Stimulated activated CD4-positive, alpha-beta T cell treated with anti-CD3 and anti-CD28 coated beads, Interleukin-2, amount 100 ng/mL, for 4 hours (primary cell): ENCODE measurements at regions not wholly inside any gene's neighbourhood (a gene's known extent, or its start where the extent isn't known, plus 50 kb on each side); places are given as distances from the start of the nearest gene placed in this dataset.

ENCODE experiments used
- DNase-seq: peaks from one replicate; pipeline ENCODE4 v3.0.0-alpha.2; 2020; ENCODE audit warnings: low read depth

DNA sequence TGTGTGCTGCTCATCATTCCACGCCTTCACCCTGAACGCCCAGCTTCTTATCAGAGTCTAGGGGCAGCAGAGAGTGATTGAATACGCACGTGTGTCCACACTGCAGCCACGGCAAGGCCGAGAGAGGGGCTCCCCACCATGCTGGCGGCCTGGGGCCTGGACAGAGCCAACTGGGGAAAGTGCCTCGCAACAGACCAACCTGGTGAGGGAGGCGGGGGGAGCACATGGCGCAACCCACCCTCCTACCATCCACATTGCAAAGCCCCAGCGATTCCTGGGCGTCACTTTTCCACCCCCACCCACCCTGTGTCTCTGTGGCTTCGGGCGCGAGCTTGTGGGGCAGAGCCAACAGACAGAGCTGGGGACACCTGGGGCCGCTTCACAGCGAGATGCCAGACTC, 66.4 kb upstream of the DUSP22 start:
- DNase-seq, result no peak

GRCh38 chr6:226516-227073, 65.7 kb upstream of the DUSP22 start:
- no peak for DNase-seq

DNA sequence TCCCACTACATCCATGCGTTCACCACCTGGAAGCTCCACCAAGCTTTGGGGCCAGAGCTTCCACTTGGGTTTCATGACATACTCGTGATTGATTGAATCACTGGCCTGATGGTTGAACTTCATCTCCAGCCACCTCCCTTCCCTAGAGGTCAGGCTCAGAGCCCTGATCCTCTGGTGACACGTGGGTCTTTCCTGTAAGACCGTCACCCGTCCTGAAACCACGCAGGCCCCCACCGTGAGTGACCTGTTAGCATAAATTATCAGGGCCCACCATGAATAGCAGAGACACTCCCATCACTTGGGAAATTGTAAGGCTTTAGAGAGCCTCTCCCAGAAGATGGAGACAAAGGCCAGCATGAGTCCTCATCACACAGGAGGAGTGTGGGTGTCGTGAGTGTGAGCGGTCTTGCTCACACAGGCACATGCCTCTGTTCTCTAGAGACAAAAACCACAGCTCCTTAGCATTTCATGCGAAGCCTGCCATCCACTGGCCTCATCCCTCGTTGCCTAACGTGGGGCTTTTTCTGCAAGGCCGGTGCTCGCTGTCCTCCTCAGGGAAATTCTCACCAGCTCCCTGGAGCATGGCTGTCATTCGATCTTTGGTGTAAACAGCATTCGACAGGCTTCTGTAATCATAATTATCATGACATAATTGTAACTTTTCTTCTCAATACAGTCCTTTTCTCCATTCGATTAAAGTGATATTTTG, 65.1 kb upstream of the DUSP22 start:
- DNase-seq, result no peak

- no peak for DNase-seq
Observed at GRCh38 chr6:227812-228338, 64.4 kb upstream of the DUSP22 start.

DNA sequence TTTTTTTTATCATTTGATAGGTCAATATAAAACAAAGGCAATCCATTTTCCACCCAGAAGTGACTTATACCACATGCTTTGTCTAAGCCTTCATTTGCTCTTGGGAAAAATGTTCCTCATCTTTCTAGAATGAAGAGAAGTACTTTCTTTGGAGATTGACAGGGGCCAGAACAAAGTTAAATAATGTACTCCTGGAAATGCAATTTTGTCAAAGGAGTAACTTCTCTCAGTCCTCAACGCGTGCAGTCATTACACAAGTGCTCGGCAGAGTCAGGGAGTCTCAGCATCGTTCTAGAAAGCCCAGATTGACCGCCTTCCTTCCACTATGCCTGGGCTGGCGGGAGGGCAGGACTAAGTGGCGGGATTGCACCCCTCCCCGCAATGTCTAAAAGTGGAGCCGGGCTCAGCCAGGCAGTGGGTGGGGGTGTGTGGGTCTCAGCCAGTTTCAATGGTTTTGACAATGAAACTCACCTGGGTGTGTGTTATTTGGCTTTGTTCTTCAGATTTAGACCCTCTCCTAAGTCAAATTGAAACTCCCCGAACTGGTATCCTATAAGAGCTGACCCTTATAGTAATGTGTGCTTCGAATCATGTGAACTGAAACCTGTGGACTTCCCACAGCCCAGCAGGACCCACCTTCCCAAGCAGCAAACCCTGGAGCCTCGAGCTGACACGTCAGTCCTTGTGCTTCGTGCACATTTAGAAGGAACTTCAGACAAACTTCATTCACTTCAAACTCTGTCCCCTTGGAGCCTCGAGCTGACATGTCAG, 63.2 kb upstream of the DUSP22 start:
- DNase-seq, result no peak

GRCh38 chr6:231779-232178, 60.5 kb upstream of the DUSP22 start:
- no peak for DNase-seq

- DNase-seq, result no peak
Observed at GRCh38 chr6:232982-233640, 59.2 kb upstream of the DUSP22 start.

DNA sequence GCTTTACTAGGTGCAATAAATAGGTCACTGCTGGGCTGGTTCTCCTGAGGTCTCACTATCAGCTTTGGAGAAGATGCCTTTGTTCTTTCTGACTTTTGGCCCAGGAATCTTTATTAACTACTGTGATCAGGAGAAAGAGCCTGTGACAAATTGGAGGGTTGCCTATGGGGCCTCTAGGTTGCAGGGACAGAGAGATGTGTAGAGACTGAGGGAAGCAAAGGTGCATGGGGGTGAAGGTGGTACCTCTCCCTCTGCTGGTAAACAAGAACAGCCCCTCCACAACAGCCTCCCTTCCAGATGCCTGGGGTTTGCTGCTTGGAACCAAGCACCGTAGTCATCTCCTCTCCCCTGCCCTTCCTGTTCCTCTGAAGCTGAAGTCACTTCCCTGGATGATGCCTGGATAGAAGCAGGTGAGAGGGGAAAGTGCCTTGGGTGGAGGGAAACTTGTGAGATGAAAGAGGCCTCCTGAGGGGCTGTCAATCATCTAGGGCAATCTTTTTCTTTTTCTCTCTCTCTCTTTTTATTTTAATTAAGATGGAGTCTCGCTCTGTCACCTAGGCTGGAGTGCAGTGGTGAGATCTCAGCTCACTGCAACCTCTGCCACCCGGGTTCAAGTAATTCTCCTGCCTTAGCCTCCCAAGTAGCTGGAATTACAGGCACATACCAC, 57.4 kb upstream of the DUSP22 start:
- no peak for DNase-seq

DNA sequence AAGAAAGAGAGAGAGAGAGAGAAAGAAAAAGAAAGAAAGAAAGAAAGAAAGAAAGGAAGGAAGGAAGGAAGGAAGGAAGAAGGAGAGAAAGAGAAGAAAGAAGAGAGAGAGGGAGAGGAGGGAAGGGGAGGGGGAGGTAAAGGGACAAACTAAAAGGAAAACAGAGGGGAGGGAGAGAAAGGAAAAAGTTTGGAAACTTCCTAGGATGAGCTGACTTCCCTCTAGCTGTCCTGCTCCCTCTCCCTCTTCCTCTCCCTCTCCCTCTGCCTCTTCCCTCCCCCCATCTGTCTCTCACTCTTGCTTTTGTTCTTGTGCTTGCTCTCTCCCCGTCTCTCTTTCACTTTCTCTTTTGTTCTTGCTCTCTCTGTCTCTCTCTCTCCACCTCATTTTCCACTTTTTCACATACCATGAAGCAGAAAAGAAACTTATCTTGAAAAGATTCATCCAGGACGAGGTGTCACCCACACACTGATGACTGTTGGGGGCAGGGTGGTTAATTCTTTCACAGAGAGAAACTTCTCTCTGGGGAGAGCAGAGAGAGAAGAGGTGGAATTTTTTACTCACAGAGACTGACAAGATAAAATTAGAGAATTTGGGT, 56.4 kb upstream of the DUSP22 start:
- DNase-seq, result peak; percentile 84

- DNase-seq, result no peak
Observed at GRCh38 chr6:236519-236918, 55.8 kb upstream of the DUSP22 start.

DNA sequence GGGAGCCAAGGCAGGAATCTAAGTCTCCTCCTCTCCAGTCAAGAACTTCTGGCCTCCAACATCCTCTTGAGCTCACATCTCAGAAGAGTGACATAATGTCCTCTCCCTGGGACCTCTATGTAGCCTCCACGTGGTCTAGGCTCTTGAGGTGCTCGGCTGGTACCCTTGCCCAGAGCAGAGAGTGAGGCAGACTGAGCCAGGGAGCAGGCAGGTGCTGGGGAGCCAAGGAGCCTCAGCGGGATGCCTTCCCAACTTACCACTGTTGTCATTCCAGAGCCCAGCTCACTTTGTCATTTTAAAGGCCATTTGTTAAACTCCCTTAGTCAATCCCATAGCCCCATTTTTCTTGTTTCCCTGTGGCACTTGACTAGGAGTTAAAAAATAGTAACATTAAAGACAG, 52.1 kb upstream of the DUSP22 start:
- no peak for DNase-seq

DNA sequence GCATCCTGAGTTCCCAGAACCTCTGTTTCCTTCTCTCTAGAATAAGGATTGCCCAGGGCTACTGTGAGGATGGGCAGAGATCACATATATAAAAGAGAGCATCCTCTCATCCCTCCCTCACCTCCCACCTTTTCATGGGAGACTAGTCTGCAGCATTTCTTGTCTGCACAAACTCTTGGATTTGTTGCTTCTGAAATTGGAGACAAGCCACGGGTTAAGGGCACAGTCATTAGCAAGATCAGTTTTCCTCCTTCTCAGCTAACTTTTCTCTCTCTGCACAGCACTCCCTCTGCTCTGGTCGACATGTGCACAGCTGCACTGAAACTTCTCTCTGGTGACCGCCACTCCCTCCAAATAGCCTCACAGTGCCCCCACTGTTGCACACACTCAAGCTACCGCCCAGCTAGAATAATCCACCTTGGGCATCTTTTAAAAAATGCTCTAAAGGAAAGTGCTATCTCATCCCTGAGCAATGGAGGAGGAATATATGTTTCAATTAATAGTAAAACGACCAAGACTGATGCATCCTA, 50.9 kb upstream of the DUSP22 start:
- DNase-seq, result no peak
